HFFc6 (cell line): ENCODE measurements at regions not wholly inside any gene's neighbourhood (a gene's known extent, or its start where the extent isn't known, plus 50 kb on each side); places are given as distances from the start of the nearest gene placed in this dataset.

Source experiments
- DNase-seq: peaks from one replicate; pipeline ENCODE4 v3.0.0-alpha.2; 2018
- H3K27ac Mint-ChIP-seq: 2 replicates; pipeline ENCODE4 v1.8.0; 2020; ENCODE audit warnings: mild to moderate bottlenecking, mixed read lengths
- H3K27me3 Mint-ChIP-seq: 2 replicates; pipeline ENCODE4 v1.8.0; 2021; ENCODE audit warnings: mild to moderate bottlenecking, moderate library complexity, mixed read lengths; ENCODE audit not compliant: insufficient read depth
- H3K36me3 Mint-ChIP-seq: 2 replicates; pipeline ENCODE4 v1.8.0; 2021; ENCODE audit warnings: low read depth, mixed read lengths
- H3K4me1 Mint-ChIP-seq: 2 replicates; pipeline ENCODE4 v1.8.0; 2020; ENCODE audit warnings: low read depth, mixed read lengths
- H3K4me3 Mint-ChIP-seq: 2 replicates; pipeline ENCODE4 v1.8.0; 2020; ENCODE audit warnings: mild to moderate bottlenecking, moderate library complexity, mixed read lengths
- H3K9me3 Mint-ChIP-seq: 2 replicates; pipeline ENCODE4 v1.8.0; 2020; ENCODE audit warnings: mild to moderate bottlenecking, mixed read lengths
- TF ChIP-seq, protein P1 (sequence below): fragments of 200-600 bp; sonication (generic); IDR thresholded peaks from 2 replicates; pipeline ENCODE4 v1.5.0; 2021; ENCODE audit warnings: antibody characterized with exemption, mild to moderate bottlenecking

DNA sequence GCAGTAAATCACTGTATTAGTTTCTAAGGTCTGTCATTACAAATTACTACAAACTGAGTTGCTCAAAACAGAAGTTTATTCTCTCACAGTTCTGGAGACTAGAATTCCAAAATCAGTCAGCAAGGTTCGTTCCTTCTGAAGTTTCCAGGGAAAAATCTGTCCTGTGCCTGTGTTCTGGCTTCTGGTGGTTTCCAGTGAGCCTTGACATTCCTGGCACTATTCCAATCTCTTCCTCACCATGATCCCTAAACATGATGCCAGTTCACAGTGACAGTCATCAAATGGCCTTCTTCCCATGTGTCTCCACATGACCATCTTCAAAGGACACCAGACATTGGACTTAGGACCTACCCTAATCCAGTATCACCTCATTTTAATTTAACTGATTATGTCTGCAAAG, 351.4 kb downstream of the PLK2 start:
- Mint-ChIP-seq H3K36me3 (no peaks in the 10 kb centered on the region), H3K4me3 (no peak overlapping the region)
- TF ChIP-seq, protein P1, sequence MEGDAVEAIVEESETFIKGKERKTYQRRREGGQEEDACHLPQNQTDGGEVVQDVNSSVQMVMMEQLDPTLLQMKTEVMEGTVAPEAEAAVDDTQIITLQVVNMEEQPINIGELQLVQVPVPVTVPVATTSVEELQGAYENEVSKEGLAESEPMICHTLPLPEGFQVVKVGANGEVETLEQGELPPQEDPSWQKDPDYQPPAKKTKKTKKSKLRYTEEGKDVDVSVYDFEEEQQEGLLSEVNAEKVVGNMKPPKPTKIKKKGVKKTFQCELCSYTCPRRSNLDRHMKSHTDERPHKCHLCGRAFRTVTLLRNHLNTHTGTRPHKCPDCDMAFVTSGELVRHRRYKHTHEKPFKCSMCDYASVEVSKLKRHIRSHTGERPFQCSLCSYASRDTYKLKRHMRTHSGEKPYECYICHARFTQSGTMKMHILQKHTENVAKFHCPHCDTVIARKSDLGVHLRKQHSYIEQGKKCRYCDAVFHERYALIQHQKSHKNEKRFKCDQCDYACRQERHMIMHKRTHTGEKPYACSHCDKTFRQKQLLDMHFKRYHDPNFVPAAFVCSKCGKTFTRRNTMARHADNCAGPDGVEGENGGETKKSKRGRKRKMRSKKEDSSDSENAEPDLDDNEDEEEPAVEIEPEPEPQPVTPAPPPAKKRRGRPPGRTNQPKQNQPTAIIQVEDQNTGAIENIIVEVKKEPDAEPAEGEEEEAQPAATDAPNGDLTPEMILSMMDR, result no peak

DNA sequence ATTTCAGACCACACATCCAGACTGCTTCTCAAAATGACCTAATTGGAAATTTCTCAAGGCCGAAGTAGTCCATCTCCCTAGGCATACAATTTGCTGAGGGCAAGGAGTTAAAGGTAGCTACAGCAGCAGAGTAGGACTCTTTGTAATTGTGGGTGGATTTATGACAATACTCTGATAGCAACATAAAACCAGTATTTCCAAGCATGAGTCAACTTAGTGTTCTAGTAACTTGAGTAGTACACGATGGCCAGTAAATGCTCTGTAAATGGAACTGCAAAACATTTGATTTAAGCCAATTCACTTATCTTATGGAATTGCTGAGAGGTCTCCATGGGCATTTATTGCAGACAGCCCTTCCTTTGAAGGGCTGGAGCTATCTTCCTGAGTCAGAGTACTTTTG, 352.2 kb downstream of the PLK2 start:
- Mint-ChIP-seq H3K36me3 (no peaks in the 10 kb centered on the region), H3K27me3 (peaks cover 2% of the 10 kb centered on the region), H3K4me3 (no peak overlapping the region), H3K27ac (no peak overlapping the region), H3K9me3 (no peaks in the 10 kb centered on the region), H3K4me1 (peaks cover 20% of the 10 kb centered on the region)
- no peak for DNase-seq
- TF ChIP-seq, protein P1, result no peak

More for the DNA sequence above, 351.4 kb downstream of the PLK2 start:
- DNase-seq, result no peak
- peaks cover under 1% of the 10 kb centered on the region for H3K27me3 Mint-ChIP-seq
- no peaks in the 10 kb centered on the region for H3K9me3 Mint-ChIP-seq
- no peak overlapping the region for H3K27ac Mint-ChIP-seq
- H3K4me1 Mint-ChIP-seq, result peaks cover 20% of the 10 kb centered on the region

DNA sequence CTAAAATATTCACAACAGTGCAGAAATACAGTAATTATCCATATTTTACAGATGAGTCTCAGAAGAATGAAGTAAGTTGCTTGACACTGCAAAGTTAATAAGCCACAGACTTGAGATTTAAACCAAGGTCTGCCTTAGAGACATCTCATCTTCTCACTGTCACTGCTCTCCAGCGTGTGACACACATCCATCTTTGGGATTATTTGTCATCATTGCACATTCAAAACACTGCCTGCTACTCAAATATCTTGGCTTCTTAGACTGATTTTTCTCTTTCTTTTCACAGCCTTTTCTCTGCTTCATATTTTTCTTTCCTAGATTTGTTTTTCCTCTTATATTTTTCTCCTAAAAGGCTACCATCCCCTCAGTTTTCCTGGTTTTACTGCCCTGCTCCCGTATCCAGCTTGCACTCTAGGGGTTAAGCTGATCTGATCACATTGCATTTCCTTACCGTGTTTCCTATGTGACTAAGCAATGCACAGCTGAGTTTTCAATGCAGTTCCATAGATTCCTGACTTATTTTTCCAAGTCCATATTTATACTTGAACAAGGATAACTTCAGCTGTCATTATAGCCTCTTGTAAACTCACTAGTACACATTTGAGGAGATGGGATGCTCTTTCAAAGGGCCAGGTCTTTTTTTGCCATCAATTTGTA, 353.0 kb downstream of the PLK2 start:
- Mint-ChIP-seq H3K27ac (no peak overlapping the region), H3K4me1 (peaks cover 20% of the 10 kb centered on the region), H3K27me3 (peaks cover 4% of the 10 kb centered on the region), H3K9me3 (no peaks in the 10 kb centered on the region), H3K36me3 (no peaks in the 10 kb centered on the region), H3K4me3 (no peak overlapping the region)
- TF ChIP-seq, protein P1, result no peak
- no peak for DNase-seq

DNA sequence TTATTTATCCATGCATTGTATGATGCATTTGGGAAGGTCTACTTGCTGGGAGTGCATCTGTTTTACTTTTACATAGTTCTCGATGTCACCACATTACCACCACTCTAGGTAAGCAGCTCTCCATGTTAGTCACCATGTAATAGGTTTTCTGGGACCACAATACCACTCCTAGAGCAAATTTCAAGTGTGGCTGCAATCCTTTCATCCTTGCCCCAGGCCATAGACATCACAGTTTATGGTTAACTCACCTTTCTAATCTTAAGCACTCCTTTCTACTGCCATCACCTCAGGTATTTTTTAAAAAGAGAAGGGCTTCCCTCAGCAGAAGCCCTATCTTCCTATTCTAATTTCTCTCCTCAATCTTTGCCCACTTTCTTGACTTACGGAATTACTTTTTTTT, 354.1 kb downstream of the PLK2 start:
- H3K27ac Mint-ChIP-seq, result no peak overlapping the region
- peaks cover 20% of the 10 kb centered on the region for H3K4me1 Mint-ChIP-seq
- peaks cover 4% of the 10 kb centered on the region for H3K27me3 Mint-ChIP-seq

DNA sequence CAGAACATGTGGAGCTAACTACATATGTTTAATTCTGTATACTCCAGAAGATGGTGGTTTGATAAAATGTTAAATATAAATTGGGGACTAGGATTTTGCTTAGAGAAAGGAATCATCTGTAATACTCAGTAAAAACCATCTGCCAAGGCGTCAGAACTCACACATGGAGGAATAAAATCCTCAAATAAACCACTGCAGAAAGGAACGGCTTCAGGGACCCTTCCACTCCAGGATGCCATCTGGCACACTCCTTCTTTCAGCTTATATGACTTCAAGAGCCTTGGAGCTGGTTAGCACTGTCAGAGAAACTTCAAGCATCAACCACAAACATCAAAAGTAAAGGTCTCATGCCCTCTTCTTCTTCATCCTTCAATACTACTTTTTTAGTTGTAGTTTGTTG, 360.6 kb downstream of the PLK2 start:
- H3K4me1 Mint-ChIP-seq, result peaks cover 7% of the 10 kb centered on the region; the same call in 1 of the 2 replicates
- H3K27me3 Mint-ChIP-seq, result peaks cover 4% of the 10 kb centered on the region
- H3K27ac Mint-ChIP-seq, result no peak overlapping the region
- no peaks in the 10 kb centered on the region for H3K9me3 Mint-ChIP-seq
- H3K4me3 Mint-ChIP-seq, result no peak overlapping the region
- no peak for DNase-seq
- H3K36me3 Mint-ChIP-seq, result no peaks in the 10 kb centered on the region
- TF ChIP-seq, protein P1, result no peak

More for the DNA sequence above, 354.1 kb downstream of the PLK2 start:
- no peaks in the 10 kb centered on the region for H3K36me3 Mint-ChIP-seq
- TF ChIP-seq, protein P1, result no peak
- no peak overlapping the region for H3K4me3 Mint-ChIP-seq
- no peak for DNase-seq
- H3K9me3 Mint-ChIP-seq, result no peaks in the 10 kb centered on the region
